GM19328 (cell line): ENCODE measurements at regions not wholly inside any gene's neighbourhood (a gene's known extent, or its start where the extent isn't known, plus 50 kb on each side); places are given as distances from the start of the nearest gene placed in this dataset.
"Not testable (repeated sequence)": the region's sequence is repeated elsewhere in the genome, so short reads cannot be mapped to it uniquely, and the experiment has no call there.

Experiments used
- ATAC-seq: cut with Tn5 transposase; IDR thresholded peaks from one replicate; pipeline ENCODE4 v1.9.1; 2021; ENCODE audit warnings: mild to moderate bottlenecking, moderate library complexity; ENCODE audit not compliant: unreplicated experiment

DNA sequence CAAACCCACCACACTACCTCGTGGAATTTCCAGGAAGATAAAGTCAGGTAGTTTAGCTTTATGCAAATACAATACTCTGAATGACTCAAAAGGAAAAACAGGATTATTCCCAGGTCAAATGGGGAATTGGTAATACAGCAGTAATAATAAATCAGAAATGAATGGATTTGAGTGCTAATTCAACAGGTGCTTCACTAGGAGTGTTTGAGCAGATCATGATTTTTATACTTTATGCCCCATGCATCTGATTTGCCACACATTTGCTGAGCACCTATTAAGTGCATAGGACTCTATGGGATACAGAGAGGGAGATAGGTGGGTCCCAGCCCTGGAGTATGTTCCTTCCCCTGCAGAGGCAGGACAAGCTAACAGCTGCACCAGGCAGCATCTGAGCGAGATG lies 381.4 kb upstream of the PODXL start:
- no peak for ATAC-seq

DNA sequence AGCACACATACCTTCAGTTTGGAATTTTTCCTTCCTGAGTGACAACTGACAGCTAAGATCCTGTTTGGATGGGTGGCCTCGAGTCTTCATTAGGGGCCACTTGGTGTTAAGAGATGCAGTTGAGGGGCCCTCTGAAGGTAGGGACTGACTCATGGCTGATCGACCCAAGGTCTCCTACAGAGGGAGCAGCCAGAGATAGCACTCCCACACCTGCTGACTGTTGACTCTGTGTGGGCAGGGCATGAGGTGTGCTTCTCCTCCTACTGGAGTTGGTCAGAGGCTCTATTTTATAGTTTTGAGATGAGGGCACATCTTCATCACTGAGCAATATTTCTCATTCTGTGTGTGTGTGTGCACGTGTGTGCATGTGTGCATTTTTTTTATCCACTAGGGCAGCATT lies 378.8 kb upstream of the PODXL start:
- ATAC-seq, result no peak

DNA sequence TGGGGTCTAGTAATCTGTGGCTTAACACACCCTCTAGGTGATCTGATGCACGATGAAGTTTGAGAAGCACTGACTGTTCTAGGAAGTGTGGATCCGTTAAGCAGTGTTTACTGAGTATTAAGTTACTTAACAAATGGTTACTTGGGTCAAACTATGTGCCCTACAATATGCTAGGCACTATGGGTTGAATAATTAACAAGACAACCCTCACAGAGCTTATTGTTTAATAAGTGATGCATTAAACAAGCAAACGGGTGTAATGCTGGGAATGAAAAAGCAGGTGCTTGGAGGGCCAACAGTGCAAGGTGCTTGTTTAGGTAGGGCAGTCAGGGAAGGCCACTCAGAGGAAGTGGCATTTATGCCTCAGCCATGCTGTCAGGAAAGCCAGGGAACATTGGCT lies 378.0 kb upstream of the PODXL start:
- no peak for ATAC-seq

DNA sequence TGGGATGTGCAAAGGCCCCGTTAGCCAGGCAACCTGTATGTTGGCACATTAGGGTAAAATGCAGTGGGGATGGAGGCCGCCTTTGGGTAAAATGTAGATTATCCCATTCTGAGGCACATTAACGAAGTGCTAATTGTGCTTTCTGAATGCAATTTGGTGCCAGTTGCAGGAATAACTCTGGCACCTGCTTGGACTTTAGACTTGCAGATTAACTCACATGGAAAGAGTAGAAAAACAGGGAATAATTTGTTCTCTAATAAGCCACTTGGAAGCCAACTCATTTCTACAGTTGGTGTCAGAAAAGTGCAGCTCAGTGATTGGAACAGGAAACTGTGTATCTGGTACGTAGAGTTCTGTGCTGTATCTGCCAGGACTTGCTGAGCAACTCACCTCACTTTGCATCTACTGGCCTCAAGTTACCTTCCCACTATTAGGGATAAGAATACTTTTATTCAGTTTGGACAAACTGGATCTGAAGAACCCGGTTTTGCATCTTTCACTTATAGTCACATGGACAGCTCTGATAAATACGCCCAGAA lies 377.4 kb upstream of the PODXL start:
- no peak for ATAC-seq

DNA sequence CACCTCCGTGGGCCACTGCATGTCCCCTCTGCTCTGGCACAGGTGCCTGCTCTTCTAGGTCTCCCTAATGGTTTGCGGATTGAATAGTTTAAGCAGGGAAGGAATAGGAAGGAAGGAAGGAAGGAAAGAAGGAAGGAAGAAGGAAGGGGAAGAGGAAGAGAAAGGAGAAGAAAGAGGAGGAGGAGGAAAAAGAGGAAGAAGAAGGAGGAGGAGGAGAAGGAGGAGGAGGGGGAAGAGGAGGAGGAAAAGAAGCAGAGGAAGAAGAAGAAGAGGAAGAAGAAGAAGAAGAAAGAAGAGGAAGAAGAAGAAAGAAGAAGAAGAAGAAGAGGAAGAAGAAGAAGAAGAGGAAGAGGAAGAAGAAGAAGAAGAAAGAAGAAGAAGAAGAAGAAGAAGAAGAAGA lies 376.8 kb upstream of the PODXL start:
- not testable (repeated sequence) for ATAC-seq

DNA sequence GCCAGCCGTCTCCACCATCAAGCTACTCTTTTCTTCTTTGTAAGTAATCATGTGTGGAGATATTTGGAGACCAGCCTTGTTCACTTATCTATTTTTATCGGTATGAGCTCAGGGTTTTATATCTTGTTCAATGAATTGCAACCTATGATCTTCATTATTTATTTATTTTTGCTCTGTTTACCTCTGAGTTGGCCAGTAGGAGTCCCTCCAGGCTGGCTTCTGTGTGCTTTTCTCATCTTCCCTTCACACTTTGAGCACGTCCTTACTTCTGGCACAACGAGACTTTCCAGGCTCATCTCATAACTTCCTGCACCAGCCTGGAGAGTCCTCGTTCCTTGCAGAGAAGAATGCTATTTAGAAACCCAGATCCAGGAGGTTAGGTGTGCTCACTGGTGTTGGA lies 375.8 kb upstream of the PODXL start:
- ATAC-seq, result no peak

DNA sequence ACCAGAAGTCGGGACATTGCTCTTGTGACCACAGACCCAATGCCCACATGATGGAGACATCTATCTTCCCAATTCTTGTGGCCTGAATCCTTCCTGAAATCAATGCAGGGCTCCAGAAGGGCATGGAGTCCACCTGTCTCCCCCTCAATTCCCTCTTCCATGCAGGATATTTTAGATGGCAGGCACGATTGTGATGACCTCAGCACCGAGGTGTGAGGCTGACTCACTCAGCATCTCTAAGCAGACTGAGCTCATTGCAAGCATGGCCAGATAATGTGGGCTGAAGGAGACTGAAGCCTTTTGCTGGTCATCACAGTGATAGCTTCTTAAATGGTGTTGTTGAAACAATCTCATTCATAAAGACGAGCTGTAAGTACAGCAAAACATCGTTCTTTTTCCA lies 374.9 kb upstream of the PODXL start:
- no peak for ATAC-seq

DNA sequence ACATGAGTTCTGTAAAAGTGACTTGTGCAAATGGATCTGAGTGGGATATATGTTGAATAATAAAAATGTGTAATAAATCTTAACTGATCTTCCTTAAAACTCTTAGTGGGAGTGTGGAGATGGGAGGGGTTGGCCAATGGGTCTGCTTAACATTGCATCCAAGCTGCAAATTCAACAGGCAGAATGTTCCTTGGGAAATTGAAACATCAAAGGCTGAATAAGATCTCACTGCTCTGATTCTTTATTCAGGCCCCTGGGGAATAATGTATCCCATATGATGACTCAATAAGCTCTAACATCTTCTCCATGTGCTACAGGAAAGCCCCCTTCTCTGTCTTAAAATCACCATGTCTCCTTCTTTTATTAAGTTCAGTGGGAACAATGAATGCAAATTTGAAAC lies 373.2 kb upstream of the PODXL start:
- ATAC-seq, result no peak

DNA sequence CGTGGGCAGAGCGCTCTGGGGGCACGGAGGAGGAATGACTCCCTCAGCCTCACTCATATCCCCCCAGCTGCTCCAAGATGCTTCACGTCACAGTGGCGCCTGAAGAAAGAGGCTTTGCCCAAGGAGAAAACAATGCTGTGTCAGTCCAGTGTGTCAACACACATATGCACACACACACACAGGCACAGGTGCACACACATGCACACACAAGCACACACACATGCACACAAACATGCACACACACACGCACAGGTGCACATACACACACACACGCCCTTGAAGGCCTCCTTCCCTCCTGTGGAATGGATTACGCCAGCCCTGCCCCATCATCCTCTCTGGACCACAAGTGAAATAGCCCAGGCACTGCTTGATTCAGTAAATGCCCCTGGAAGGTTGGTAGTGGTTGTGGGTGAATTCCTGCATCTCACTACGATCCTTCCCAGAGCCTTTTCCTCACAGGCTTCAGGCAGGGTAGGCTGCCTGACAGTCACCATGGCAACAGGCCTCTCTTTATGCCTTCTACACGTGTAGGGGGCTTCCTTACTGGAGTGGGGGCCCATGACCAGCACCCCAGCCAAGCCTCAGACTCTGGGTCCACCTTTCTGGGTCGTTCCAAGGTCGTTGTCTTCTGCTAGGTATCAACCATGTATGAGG lies 371.5 kb upstream of the PODXL start:
- ATAC-seq, result no peak

DNA sequence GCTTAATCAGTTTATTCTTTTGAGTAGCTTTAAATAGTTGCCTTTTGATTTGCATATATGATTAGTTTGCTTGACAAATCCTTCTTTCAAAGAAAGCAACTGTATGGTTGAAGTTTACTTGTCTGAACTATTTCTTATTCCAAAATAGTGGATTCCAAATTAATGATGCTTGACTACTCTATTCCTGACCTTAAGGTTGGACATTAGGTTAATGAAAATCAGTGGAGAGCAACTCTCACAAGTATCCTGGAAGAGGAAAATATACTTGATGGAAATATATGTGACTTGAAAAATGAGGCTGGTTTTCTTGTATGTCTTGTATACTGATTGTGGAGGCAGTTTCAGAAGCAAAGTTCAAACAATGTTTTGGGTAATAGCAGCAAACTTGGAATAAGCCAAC lies 369.2 kb upstream of the PODXL start:
- ATAC-seq, result no peak

DNA sequence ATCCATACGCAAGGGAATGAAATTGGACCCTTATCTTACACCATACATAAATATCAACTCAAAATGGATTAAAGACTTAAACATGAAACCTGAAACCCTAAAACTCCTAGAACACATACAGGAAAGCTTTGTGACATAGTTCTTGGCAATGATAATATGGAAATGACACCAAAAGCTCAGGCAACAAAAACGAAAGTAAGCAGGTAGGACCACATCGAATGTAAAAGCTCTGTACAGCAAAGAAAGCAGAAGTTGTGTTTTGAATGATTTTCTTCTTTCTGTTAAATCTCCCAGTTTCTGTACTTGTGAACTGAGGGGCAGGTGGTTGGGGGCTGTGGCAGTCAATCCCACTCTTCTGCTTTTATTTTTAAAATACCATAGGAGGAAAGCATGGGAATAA lies 368.4 kb upstream of the PODXL start:
- no peak for ATAC-seq

DNA sequence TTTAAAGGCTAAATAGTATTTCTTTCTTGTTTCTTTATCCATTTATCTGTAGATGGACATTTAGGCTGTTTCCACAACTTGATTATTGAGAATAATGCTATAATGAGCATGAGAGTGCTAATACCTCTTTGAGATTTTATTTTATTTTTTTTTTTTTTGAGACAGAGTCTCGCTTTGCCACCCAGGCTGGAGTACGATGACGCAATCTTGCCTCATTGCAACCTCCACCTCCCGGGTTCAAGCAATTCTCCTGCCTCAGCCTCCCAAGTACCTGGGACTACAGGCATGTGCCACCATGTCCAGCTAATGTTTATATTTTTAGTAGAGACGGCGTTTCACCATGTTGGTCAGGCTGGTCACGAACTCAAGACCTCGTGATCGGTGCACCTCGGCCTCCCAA lies 366.5 kb upstream of the PODXL start:
- ATAC-seq, result not testable (repeated sequence)

DNA sequence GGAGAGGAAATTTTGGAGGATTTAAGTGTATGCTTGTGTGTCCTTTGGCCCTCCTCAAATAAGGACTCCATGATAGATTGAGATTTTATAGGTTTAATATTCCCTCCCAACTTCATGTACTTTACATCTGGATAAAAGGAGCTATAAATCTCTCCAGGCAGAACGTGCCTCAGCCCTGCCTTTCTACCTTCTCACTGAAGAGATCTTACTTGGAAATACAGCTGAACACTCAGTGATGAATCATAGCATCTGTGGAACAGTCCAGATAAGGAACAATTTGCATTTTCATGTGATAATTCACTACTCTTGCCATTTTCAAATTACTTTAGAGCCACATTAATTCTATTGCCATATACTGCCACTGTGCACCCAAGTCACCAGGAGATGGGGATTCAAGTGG lies 364.6 kb upstream of the PODXL start:
- no peak for ATAC-seq

DNA sequence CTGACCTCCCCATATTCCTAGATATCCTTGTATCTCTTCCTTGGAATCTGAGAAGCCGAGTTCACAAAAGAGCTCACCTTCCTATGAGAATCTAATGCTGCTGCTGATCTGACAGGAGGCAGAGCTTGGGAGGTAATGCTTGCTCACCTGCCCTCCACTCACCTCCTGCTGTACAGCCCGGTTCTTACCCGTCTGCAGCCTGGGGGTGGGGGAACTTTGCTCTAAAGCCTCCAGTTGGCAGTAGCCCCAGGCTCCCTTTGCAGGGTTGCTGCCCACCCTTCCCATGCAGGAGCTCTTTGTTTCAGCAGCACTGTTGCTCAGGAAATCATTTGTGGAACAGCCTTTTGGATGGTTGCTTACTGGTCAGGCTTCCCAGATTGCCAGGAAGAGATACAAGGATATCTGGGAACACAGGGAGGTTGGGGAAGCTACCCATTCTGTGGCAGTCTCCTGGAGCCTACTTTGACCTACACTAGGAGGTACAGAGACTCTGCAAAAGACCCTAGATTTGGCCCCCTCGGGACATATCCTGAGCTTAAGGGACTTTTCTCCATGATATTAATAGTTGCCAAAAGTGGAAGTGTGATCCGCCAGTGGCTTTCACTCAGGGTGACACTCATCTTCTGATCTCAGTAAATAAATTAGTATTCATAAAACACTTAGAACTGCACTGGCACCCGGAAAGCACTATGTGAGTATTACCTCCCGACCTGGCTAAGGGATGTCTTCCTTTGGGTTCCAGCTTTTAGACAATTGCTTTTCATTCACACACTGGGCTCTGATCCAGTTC lies 363.7 kb upstream of the PODXL start:
- no peak for ATAC-seq

DNA sequence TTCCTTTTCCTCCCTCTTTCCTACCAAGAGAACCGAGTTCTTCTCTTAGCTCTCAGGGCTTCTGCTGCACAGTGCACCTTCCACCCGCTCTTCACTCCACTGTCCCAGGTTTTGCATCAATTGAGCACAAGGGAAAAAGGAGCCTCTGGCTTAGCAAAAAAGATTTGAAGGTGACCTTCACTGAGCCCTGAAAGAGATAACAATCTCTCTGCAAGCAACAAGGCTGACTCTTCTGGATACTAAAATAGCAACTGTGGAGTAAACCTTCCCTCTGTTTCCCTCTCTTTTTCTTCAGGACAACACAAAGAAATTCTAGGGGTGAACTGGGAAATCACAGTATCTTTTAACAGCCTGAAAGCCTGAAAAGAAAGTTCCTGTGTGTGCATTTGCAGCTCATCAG lies 354.7 kb upstream of the PODXL start:
- no peak for ATAC-seq

DNA sequence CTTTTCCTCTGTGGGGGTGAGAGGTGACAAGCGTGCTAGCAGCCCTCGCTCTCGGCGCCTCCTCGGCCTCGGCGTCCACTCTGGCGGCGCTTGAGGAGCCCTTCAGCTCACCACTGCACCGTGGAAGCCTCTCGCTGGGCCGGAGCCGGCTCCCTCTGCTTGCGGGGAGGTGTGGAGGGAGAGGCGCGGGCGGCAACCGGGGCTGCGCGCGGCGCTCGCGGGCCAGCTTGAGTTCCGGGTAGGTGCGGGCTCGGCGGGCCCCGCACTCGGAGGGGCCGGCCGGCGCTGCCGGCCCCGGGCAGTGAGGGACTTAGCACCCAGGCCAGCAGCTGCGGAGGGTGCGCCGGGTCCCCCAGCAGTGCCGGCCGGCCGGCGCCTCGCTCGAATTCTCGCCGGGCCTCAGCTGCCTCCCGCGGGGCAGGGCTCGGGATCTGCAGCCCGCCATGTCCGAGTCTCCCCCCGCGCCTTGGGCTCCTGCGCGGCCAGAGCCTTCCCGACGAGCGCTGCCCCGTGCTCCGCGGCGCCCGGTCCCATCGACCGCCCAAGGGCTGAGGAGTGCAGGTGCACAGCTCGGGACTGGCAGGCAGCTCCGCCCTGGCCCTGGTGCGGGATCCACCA lies 352.8 kb upstream of the PODXL start:
- ATAC-seq, result no peak

DNA sequence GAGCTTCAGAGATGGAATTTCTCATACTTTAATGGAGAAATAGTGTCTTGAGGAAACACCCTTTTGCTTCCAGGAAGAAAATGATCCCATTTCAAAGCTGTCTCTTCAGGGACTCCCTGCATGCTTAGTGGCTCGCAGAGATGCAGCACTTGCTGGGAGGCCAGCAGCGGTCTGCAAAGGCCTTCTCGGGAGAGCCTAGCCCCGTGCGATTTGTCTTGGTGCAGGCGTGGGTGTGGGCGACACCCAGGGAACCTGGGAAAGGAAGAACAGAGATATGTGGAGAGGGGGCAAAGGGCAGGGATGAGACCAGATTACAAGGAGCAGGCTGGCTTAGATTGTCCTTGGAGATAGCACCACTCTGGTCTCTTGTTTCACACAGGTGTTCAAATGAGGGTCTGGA lies 352.3 kb upstream of the PODXL start:
- ATAC-seq, result no peak

DNA sequence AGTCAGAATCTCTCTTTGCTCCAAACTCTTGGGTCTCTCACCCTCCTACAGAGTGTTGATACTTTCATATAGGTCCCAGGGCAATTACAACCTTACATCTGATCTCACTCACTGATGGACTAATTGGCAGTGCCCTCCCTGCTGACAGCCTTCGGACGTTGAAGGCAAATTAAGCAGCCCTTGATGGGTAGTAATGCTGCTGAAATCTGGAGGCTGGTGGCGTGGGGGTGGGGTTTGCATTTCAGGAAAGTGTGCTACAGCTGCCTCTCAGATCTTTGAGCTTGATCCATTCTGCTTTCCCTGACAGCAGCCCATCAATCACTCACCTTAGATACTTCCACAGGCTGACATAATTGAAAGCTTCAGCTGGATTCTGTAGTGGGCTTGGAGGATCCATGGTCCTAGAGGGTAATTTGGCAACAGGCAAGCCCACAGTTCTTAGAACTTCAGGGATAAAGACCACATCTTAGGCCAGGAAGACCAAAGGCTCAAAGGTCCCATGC lies 349.1 kb upstream of the PODXL start:
- no peak for ATAC-seq

DNA sequence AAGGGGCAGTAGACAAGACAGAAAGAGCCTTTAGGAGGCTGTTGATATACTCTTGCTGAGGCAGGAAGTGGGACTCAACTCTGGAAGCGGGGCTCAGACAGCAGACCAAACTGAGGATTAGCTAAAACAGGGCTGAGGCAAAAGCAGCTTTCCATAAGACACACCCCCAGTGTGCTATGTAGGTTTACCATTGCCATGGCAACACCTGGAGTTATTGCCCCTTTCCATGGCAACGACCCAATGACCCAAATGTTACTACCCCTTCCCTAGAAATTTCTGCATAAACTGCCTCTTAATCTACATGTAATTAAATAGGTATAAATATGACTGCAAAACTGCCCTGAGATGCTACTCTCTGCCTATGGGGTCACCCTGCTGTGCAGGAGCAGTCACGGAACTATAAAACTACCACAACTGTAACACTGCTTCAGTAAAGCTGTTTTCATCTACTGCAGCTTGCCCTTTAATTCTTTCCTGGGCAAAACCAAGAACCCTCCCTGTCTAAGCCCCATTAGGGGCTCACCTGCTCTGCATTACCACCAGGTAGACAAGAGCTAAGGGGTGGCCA lies 348.4 kb upstream of the PODXL start:
- no peak for ATAC-seq

DNA sequence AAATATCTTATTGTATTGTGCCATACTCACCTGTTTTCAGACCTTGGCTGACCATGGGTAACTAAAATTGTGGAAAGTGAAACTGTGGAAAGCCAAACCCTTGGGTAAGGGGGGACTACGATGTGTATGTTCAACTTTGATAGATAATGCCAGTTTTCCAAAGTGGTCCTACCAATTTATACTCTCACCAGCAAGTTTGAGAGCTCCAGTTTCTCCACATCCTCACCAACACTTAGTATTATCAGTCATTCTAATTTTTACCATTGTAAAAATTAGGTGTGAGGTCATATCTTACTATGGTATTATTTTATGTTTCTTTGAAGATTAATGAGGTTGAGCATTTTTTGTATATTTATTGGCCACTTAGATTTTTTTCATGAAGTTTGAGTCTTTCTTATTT lies 346.9 kb upstream of the PODXL start:
- ATAC-seq, result no peak

DNA sequence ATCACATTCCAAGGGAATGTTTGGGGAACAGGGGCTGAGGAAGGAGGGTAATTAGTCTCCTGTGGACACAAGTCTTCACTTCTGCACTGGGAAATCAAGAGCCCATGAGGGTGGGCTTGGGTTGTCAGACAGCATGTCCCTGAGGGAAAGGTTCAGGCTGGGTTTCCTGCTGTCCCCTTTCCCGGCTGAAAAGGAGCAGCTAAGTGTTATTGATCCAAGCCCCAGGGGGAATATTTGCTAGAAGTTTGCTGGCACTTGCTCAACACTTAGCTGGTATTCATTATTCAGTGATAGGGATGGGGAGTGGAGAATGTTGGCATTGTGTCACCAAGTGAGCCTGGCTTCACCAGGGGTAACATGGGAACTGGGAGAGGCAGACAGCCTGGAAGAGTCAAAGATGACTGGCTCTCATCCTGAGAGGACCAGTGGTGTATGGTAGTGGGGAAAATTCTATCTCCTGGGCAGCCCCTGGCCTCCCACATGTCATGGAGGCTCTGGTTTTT lies 344.4 kb upstream of the PODXL start:
- no peak for ATAC-seq
